Gastrocnemius medialis (tissue), 4 donors: ENCODE measurements at regions not wholly inside any gene's neighbourhood (a gene's known extent, or its start where the extent isn't known, plus 50 kb on each side); places are given as distances from the start of the nearest gene placed in this dataset.

Experiments used
- ATAC-seq, 2 donors: fragments of 150-250 bp; one replicate each; pipeline ENCODE4 v1.9.1; 2016
- DNase-seq, 2 donors: peaks; one replicate each; pipeline ENCODE4 v3.0.0-alpha.2; 2019
- H3K27ac ChIP-seq, 4 donors: fragments of 200-600 bp; sonication (generic); 1 replicate in 1 of 4; 2 replicates in 3 of 4; pipeline ENCODE4 v1.5.1; 2016 to 2018; ENCODE audit warnings: mild to moderate bottlenecking in 2 of 4, moderate library complexity in 1 of 4
- H3K27me3 ChIP-seq, 3 donors: fragments of 200-600 bp; sonication (generic) in 2 of 3; 1 replicate in 1 of 3; 2 replicates in 2 of 3; pipeline versions ENCODE4 v1.5.1 to v1.6.0; 2016 to 2019; ENCODE audit warnings: mild to moderate bottlenecking in 1 of 3, moderate library complexity in 1 of 3
- H3K36me3 ChIP-seq, 2 donors: fragments of 200-600 bp; sonication (generic) in 1 of 2; one replicate each; pipeline ENCODE4 v1.5.1; 2017 to 2018
- H3K4me1 ChIP-seq, 2 donors: fragments of 200-600 bp; sonication (generic) in 1 of 2; one replicate each; pipeline ENCODE4 v1.5.1; 2016 to 2017; ENCODE audit warnings: mild to moderate bottlenecking in 2 of 2
- H3K4me3 ChIP-seq, 4 donors: fragments of 200-600 bp; sonication (generic) in 3 of 4; 1 replicate in 1 of 4; 2 replicates in 3 of 4; pipeline ENCODE4 v1.5.1; 2016 to 2019; ENCODE audit warnings: mild to moderate bottlenecking in 2 of 4
- H3K9me3 ChIP-seq, 3 donors: fragments of 200-600 bp; sonication (generic) in 2 of 3; 1 replicate in 1 of 3; 2 replicates in 2 of 3; pipeline ENCODE4 v1.5.1; 2016 to 2019
- CTCF ChIP-seq, 5 experiments: fragments of 450-650 bp in 3 of 5; fragments of 200-600 bp in 2 of 5; sonication (generic) in 2 of 5; IDR thresholded peaks in 4 of 5; conservative IDR thresholded peaks in 1 of 5; 1 replicate in 4 of 5; 2 replicates in 1 of 5; pipeline ENCODE4 v1.5.1; 2016 to 2019; ENCODE audit warnings: antibody characterized with exemption in 5 of 5, mild to moderate bottlenecking in 3 of 5, moderate library complexity in 3 of 5
- POLR2A ChIP-seq, 2 donors: fragments of 450-650 bp; IDR thresholded peaks; one replicate each; pipeline ENCODE4 v1.6.1; 2017; ENCODE audit warnings: antibody characterized with exemption in 2 of 2, mild to moderate bottlenecking in 2 of 2, moderate library complexity in 2 of 2
- in situ Hi-C, 4 donors: fragments of 200-750 bp; cut with MboI; loops; one replicate each; pipeline versions ENCODE4 v1.15.0 to v1.8.0; 2017; ENCODE audit warnings: low sequenced_read_pairs in 4 of 4
- intact Hi-C: fragments of 100-400 bp; cut with DNase I; formaldehyde crosslinking; loops from one replicate; pipeline ENCODE4 v1.15.1; 2023; ENCODE audit warnings: low total_unique reads

DNA sequence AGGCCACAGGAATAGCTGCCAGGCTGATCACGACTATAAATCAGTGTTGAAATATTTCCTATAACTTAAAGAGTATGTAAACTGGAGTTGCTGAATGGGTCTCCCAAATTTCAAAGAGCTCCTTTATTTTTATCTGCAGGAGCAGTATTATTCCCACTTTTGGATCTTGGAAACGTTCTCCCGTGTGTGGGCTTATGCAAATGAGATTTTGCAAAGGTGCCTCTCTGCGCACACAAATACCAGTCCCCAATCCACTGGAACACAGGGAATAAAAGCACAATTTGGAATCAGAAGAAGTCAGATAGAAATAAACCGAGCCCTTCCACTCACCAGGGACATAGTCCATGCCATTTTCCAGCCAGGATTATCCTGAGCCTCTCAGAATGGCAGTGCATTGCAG, 350.2 kb upstream of the CELF2 start:
- H3K27ac ChIP-seq = no peak overlapping the region
- H3K36me3 ChIP-seq = no peaks in the 10 kb centered on the region
- in situ Hi-C loops (no loop called here), intact Hi-C loops (no loop called here)
- no peak overlapping the region for H3K4me3 ChIP-seq
- H3K4me1 ChIP-seq = no peaks in the 10 kb centered on the region
- ATAC-seq (no peak), DNase-seq (no peak)
- no peaks in the 10 kb centered on the region for H3K9me3 ChIP-seq
- H3K27me3 ChIP-seq = no peaks in the 10 kb centered on the region
- TF ChIP-seq CTCF (IDR thresholded peaks at IDR 0.05 in 4 of 5, conservative IDR thresholded peaks at IDR 0.05 in 1 of 5) (no peak), POLR2A (IDR thresholded peaks at IDR 0.05) (no peak)

DNA sequence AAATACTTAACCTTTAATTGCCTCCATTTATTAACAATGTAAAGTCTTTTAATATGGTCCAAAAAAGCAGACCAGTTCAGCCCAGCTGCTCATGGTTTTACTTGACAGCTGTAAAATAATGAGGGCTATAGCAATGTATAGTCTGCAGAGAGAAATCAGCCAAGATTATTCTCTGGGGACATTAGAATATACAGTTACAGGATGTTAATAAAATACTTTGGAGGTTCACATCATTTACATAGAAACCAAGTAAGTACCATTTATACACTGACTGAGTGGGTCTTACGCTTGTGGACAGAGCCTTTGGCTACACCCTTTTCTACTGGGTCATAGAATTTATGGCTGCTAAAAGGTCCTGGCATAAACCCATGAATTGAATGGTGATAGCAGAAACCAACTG, 340.7 kb upstream of the CELF2 start:
- Histone ChIP-seq H3K27ac (no peak overlapping the region), H3K27me3 (no peaks in the 10 kb centered on the region), H3K9me3 (peaks cover 0 to 7% (median 0%) of the 10 kb centered on the region in 3 donors), H3K36me3 (no peaks in the 10 kb centered on the region), H3K4me1 (no peaks in the 10 kb centered on the region), H3K4me3 (no peak overlapping the region)
- DNase-seq (no peak), ATAC-seq (no peak)
- TF ChIP-seq CTCF (IDR thresholded peaks at IDR 0.05 in 4 of 5, conservative IDR thresholded peaks at IDR 0.05 in 1 of 5) (no peak), POLR2A (IDR thresholded peaks at IDR 0.05) (no peak)
- intact Hi-C loops = loop anchor here (5.0 to 10.0 kb wide), 2 partner anchors 162 to 445 kb away; no protein-coding TSS in a partner anchor
- in situ Hi-C loops = loop anchor here in 1 of 4 donors (10.0 to 25.0 kb wide), 3 partner anchors 302 to 1340 kb away; no protein-coding TSS in a partner anchor

GRCh38 chr10:10677479-10677878, 340.2 kb upstream of the CELF2 start:
- TF ChIP-seq POLR2A (IDR thresholded peaks at IDR 0.05) = no peak
- TF ChIP-seq CTCF (IDR thresholded peaks at IDR 0.05 in 4 of 5, conservative IDR thresholded peaks at IDR 0.05 in 1 of 5) = peak in 4 of 5 experiments; percentile 18 to 59 (median 41)
- intact Hi-C loops = loop anchor here (5.0 to 10.0 kb wide), 2 partner anchors 163 to 445 kb away; no protein-coding TSS in a partner anchor
- ATAC-seq (peak; percentile 88 to 94), DNase-seq (peak; percentile 41 to 61)
- no peaks in the 10 kb centered on the region for H3K4me1 ChIP-seq
- H3K27ac ChIP-seq = no peak overlapping the region
- H3K9me3 ChIP-seq = peaks cover 0 to 7% (median 0%) of the 10 kb centered on the region in 3 donors
- in situ Hi-C loops = loop anchor here in 1 of 4 donors (10.0 to 25.0 kb wide), 3 partner anchors 303 to 1340 kb away; no protein-coding TSS in a partner anchor
- H3K4me3 ChIP-seq = no peak overlapping the region
- no peaks in the 10 kb centered on the region for H3K36me3 ChIP-seq
- no peaks in the 10 kb centered on the region for H3K27me3 ChIP-seq

DNA sequence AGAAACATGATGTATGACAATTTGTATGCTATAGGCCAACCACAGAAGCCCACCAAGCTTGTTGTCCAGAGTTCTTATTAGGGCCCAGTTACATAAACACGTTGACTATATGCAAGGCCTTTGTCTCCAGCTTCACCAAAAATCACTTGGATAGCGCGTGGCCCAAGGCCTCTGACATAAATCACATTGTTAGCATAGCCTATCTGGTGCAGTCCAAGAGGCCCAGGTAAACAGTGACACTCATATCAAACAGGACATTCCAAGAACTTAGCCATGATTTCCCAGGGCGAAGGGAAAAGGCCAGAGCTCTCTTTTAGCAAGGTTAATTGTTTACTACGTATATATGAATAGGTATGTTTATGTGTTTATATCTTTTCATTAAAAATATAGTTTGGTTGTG, 337.2 kb upstream of the CELF2 start:
- no peaks in the 10 kb centered on the region for H3K9me3 ChIP-seq
- no peak for TF ChIP-seq CTCF (IDR thresholded peaks at IDR 0.05 in 4 of 5, conservative IDR thresholded peaks at IDR 0.05 in 1 of 5)
- H3K27ac ChIP-seq = no peak overlapping the region
- ATAC-seq (no peak), DNase-seq (no peak)
- in situ Hi-C loops (loop anchor here in 1 of 4 donors (25.0 kb wide), 2 partner anchors 443 to 1343 kb away; no protein-coding TSS in a partner anchor), intact Hi-C loops (no loop called here)
- H3K27me3 ChIP-seq = no peaks in the 10 kb centered on the region
- no peaks in the 10 kb centered on the region for H3K36me3 ChIP-seq
- no peak overlapping the region for H3K4me3 ChIP-seq
- H3K4me1 ChIP-seq = no peaks in the 10 kb centered on the region

DNA sequence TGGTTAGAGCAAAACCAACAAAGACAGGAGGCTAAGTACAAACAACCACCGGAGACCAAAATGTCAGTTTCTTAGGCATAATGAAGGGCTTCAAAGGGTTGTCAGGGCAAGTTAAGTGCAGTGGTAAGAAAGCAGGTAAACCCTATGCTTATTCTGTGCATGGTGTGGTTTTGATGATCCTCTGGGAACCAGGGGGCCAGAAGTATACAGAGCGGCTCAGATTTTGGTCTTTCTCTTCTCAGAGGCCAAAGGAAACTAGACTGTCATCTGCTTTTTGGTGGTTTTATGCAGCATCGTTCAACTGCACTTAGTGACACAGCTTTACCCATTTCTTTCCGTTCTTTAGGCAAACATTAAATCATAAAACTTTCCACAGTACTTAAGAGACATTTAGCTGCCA, 332.7 kb upstream of the CELF2 start:
- intact Hi-C loops = no loop called here
- Histone ChIP-seq H3K4me3 (no peak overlapping the region), H3K27ac (no peak overlapping the region), H3K4me1 (no peaks in the 10 kb centered on the region), H3K27me3 (no peaks in the 10 kb centered on the region), H3K36me3 (no peaks in the 10 kb centered on the region), H3K9me3 (no peaks in the 10 kb centered on the region)
- no peak for ATAC-seq
- in situ Hi-C loops = loop anchor here in 1 of 4 donors (25.0 kb wide), 2 partner anchors 448 to 1348 kb away; no protein-coding TSS in a partner anchor
- no peak for TF ChIP-seq POLR2A (IDR thresholded peaks at IDR 0.05)
- TF ChIP-seq CTCF (IDR thresholded peaks at IDR 0.05 in 4 of 5, conservative IDR thresholded peaks at IDR 0.05 in 1 of 5) = no peak
- DNase-seq = no peak
